HG02981 (cell line): ENCODE measurements at regions not wholly inside any gene's neighbourhood (a gene's known extent, or its start where the extent isn't known, plus 50 kb on each side); places are given as distances from the start of the nearest gene placed in this dataset.

Experiments
- ATAC-seq: cut with Tn5 transposase; IDR thresholded peaks from one replicate; pipeline ENCODE4 v1.9.1; 2021; ENCODE audit warnings: mild to moderate bottlenecking, moderate library complexity; ENCODE audit not compliant: unreplicated experiment

- ATAC-seq = no peak
These were observed 54.4 kb upstream of the RFLNA start for GRCh38 chr12:124240493-124240892.

GRCh38 chr12:124241776-124242528, 52.9 kb upstream of the RFLNA start:
- no peak for ATAC-seq

- ATAC-seq = no peak
These were observed 52.3 kb upstream of the RFLNA start for GRCh38 chr12:124242529-124243065.

- ATAC-seq = no peak
These were observed 51.0 kb upstream of the RFLNA start for GRCh38 chr12:124243936-124244335.
